OCI-LY7 (cell line): ENCODE measurements at regions not wholly inside any gene's neighbourhood (a gene's known extent, or its start where the extent isn't known, plus 50 kb on each side); places are given as distances from the start of the nearest gene placed in this dataset.

ENCODE experiments used
- BruUV-seq: library from RNA; stranded (reverse); fragments of 400-500 nt; replicated peaks from 2 replicates; lab custom pipeline; 2021; lab: Mats Ljungman, UMichigan
- CTCF ChIA-PET: fragments of 300-600 bp; sonication (Branson Sonifier 250); formaldehyde crosslinking; loops from one replicate; lab custom pipeline; 2022; ENCODE audit warnings: antibody characterized with exemption; ENCODE audit not compliant: unreplicated experiment; lab: Charles Lee
- POLR2A ChIA-PET: fragments of 300-600 bp; sonication (Branson Sonifier 250); formaldehyde crosslinking; loops from one replicate; lab custom pipeline; 2022; ENCODE audit warnings: antibody characterized with exemption; lab: Charles Lee
- DNase-seq: peaks from one replicate; pipeline ENCODE4 v3.0.0-alpha.2; 2015; ENCODE audit warnings: low spot score
- H2AFZ ChIP-seq: fragments of 200-600 bp; sonication (generic), shearing (Covaris generic); 2 replicates; pipeline ENCODE4 v1.6.1; 2014; ENCODE audit warnings: mild to moderate bottlenecking, antibody characterized with exemption, low read length, moderate library complexity
- H3K27ac ChIP-seq: fragments of 200-600 bp; sonication (generic); 2 replicates; pipeline ENCODE4 v1.5.1; 2014; ENCODE audit warnings: mixed run types, low read depth, mild to moderate bottlenecking, moderate library complexity, low read length, inconsistent platforms; ENCODE audit not compliant: poor library complexity, severe bottlenecking
- H3K36me3 ChIP-seq: fragments of 200-600 bp; sonication (generic); 2 replicates; pipeline ENCODE4 v1.6.1; 2014; ENCODE audit warnings: mild to moderate bottlenecking, antibody characterized with exemption, low read length, moderate library complexity, mixed read lengths; ENCODE audit not compliant: insufficient read depth
- H3K4me1 ChIP-seq: fragments of 200-600 bp; sonication (generic); 2 replicates; pipeline ENCODE4 v1.5.1; 2014; ENCODE audit warnings: mild to moderate bottlenecking, low read length; ENCODE audit not compliant: insufficient read depth, poor library complexity, severe bottlenecking
- H3K4me2 ChIP-seq: fragments of 200-600 bp; sonication (generic); 2 replicates; pipeline ENCODE4 v1.6.1; 2014; ENCODE audit warnings: mild to moderate bottlenecking, low read length
- H3K4me3 ChIP-seq: fragments of 200-600 bp; sonication (generic); 2 replicates; pipeline ENCODE4 v1.5.1; 2014; ENCODE audit warnings: mild to moderate bottlenecking, low read depth, low read length; ENCODE audit not compliant: poor library complexity, severe bottlenecking
- H3K79me2 ChIP-seq: fragments of 200-600 bp; sonication (generic); 2 replicates; pipeline ENCODE4 v1.6.1; 2016; ENCODE audit warnings: low read depth, mild to moderate bottlenecking, low read length, moderate library complexity, mixed read lengths; ENCODE audit not compliant: insufficient read depth
- H3K9me2 ChIP-seq: fragments of 200-600 bp; sonication (generic); 2 replicates; pipeline ENCODE4 v1.6.1; 2016; ENCODE audit warnings: mild to moderate bottlenecking, low read length, mixed read lengths; ENCODE audit not compliant: insufficient read depth
- H3K9me3 ChIP-seq: fragments of 200-600 bp; sonication (generic); 2 replicates; pipeline ENCODE4 v1.6.1; 2014; ENCODE audit warnings: mild to moderate bottlenecking, mixed run types, low read length, mixed read lengths
- H4K20me1 ChIP-seq: fragments of 200-600 bp; sonication (generic); 2 replicates; pipeline ENCODE4 v1.6.1; 2014; ENCODE audit warnings: mild to moderate bottlenecking, antibody characterized with exemption, low read length, moderate library complexity, mixed read lengths; ENCODE audit not compliant: insufficient read depth
- EZH2phosphoT487 ChIP-seq: fragments of 200-600 bp; sonication (generic); IDR thresholded peaks from 2 replicates; pipeline ENCODE4 v1.6.1; 2018; ENCODE audit warnings: low read depth, borderline replicate concordance, mild to moderate bottlenecking, mixed run types, antibody characterized with exemption, low read length, moderate library complexity, mixed read lengths
- intact Hi-C: fragments of 100-400 bp; cut with micrococcal nuclease; formaldehyde crosslinking; loops from one replicate; pipeline ENCODE4 v1.10.0; 2022; ENCODE audit not compliant: unreplicated experiment
- TF ChIP-seq, protein P1 (sequence below): fragments of 200-600 bp; sonication (generic); conservative IDR thresholded peaks from 2 replicates; pipeline ENCODE4 v1.5.1; 2014; ENCODE audit warnings: mild to moderate bottlenecking, antibody characterized with exemption, low read length, moderate library complexity, mixed read lengths

DNA sequence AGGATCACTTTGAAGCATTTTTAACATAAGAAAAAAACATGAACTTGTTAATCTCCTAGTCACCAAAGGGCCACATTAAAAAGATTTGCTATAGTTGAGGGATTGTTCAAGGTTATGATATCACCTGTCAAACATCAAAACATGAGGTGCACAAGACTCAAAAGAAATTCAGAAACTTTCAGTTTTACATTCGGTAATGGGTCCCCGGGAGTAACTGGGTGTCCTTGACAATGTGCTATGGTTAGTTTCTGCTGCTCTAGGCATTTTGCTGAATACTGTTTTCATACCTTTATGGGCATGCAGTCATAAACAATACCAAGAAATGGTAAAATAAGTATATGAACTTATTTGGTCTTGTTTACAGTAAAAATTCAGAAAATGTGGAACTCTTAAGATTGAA is 92.8 kb upstream of the EDIL3 start:
- intact Hi-C loops = no loop called here
- TF ChIP-seq EZH2phosphoT487 = no peak
- TF ChIP-seq, protein P1, sequence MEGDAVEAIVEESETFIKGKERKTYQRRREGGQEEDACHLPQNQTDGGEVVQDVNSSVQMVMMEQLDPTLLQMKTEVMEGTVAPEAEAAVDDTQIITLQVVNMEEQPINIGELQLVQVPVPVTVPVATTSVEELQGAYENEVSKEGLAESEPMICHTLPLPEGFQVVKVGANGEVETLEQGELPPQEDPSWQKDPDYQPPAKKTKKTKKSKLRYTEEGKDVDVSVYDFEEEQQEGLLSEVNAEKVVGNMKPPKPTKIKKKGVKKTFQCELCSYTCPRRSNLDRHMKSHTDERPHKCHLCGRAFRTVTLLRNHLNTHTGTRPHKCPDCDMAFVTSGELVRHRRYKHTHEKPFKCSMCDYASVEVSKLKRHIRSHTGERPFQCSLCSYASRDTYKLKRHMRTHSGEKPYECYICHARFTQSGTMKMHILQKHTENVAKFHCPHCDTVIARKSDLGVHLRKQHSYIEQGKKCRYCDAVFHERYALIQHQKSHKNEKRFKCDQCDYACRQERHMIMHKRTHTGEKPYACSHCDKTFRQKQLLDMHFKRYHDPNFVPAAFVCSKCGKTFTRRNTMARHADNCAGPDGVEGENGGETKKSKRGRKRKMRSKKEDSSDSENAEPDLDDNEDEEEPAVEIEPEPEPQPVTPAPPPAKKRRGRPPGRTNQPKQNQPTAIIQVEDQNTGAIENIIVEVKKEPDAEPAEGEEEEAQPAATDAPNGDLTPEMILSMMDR = no peak
- ChIA-PET CTCF (no interaction called here), POLR2A (no interaction called here)
- no peaks in the 10 kb centered on the region for H3K36me3 ChIP-seq
- no peak overlapping the region for H3K4me2 ChIP-seq
- no peaks in the 10 kb centered on the region for H3K79me2 ChIP-seq
- H3K27ac ChIP-seq = no peak overlapping the region
- H3K9me3 ChIP-seq = no peaks in the 10 kb centered on the region
- no peak overlapping the region for H2AFZ ChIP-seq
- no peaks in the 10 kb centered on the region for H4K20me1 ChIP-seq
- no peak for DNase-seq
- no peaks in the 10 kb centered on the region for H3K4me1 ChIP-seq
- H3K9me2 ChIP-seq = no peaks in the 10 kb centered on the region
- H3K4me3 ChIP-seq = no peak overlapping the region
- BruUV-seq = no TSS peak

GRCh38 chr5:84474126-84474525 is 89.4 kb upstream of the EDIL3 start:
- H3K9me3 ChIP-seq = no peaks in the 10 kb centered on the region
- CTCF ChIA-PET = no interaction called here
- TF ChIP-seq, protein P1 = no peak
- no peak for TF ChIP-seq EZH2phosphoT487

GRCh38 chr5:84453405-84453804 is 68.7 kb upstream of the EDIL3 start:
- POLR2A ChIA-PET = interaction anchor here (1.2 kb wide), 1 partner anchor 31 kb away, joined by 4 read pairs; no protein-coding TSS in a partner anchor
- Histone ChIP-seq H3K4me1 (no peaks in the 10 kb centered on the region), H3K27ac (no peak overlapping the region), H3K79me2 (no peaks in the 10 kb centered on the region; the same call in 1 of the 2 replicates), H3K4me3 (no peak overlapping the region), H3K9me3 (no peaks in the 10 kb centered on the region), H3K9me2 (no peaks in the 10 kb centered on the region), H4K20me1 (no peaks in the 10 kb centered on the region), H3K36me3 (no peaks in the 10 kb centered on the region), H2AFZ (no peak overlapping the region), H3K4me2 (no peak overlapping the region)
- DNase-seq = no peak
- BruUV-seq = no TSS peak
- TF ChIP-seq EZH2phosphoT487 = no peak
- TF ChIP-seq, protein P1 = no peak
- intact Hi-C loops = no loop called here
- CTCF ChIA-PET = no interaction called here

More at GRCh38 chr5:84474126-84474525, 89.4 kb upstream of the EDIL3 start:
- DNase-seq = no peak
- H4K20me1 ChIP-seq = no peaks in the 10 kb centered on the region
- H3K27ac ChIP-seq = no peak overlapping the region
- H3K9me2 ChIP-seq = no peaks in the 10 kb centered on the region
- BruUV-seq = no TSS peak
- H3K4me3 ChIP-seq = no peak overlapping the region
- H3K79me2 ChIP-seq = no peaks in the 10 kb centered on the region
- intact Hi-C loops = no loop called here
- POLR2A ChIA-PET = interaction anchor here (0.6 kb wide), 1 partner anchor 11 kb away, joined by 3 read pairs; no protein-coding TSS in a partner anchor
- no peak overlapping the region for H2AFZ ChIP-seq
- no peaks in the 10 kb centered on the region for H3K36me3 ChIP-seq
- no peaks in the 10 kb centered on the region for H3K4me1 ChIP-seq
- no peak overlapping the region for H3K4me2 ChIP-seq
